ENCODE measurements at regions not wholly inside any gene's neighbourhood (a gene's known extent, or its start where the extent isn't known, plus 50 kb on each side); places are given as distances from the start of the nearest gene placed in this dataset.
"Not testable (repeated sequence)": the region's sequence is repeated elsewhere in the genome, so short reads cannot be mapped to it uniquely, and the experiment has no call there.

- no peak for DNase-seq
Observed at GRCh38 chr2:125874564-125874963, 781.4 kb upstream of the GYPC start.

- no peak for DNase-seq
Observed at GRCh38 chr2:125885340-125885739, 770.6 kb upstream of the GYPC start.

GRCh38 chr2:125886153-125886552, 769.8 kb upstream of the GYPC start:
- DNase-seq, result no peak

- DNase-seq, result no peak
Observed at GRCh38 chr2:125901278-125901677, 754.7 kb upstream of the GYPC start.

- DNase-seq, result no peak
Observed at GRCh38 chr2:125925891-125926546, 729.9 kb upstream of the GYPC start.

- DNase-seq, result no peak
Observed at GRCh38 chr2:125935559-125935958, 720.4 kb upstream of the GYPC start.

- DNase-seq, result no peak
Observed at GRCh38 chr2:125942585-125943424, 713.2 kb upstream of the GYPC start.

GRCh38 chr2:125959047-125959446, 696.9 kb upstream of the GYPC start:
- DNase-seq, result no peak

- DNase-seq, result no peak
Observed at GRCh38 chr2:125961739-125962138, 694.2 kb upstream of the GYPC start.

- DNase-seq, result no peak
Observed at GRCh38 chr2:125979886-125980285, 676.1 kb upstream of the GYPC start.

- no peak for DNase-seq
Observed at GRCh38 chr2:125983364-125983763, 672.6 kb upstream of the GYPC start.

GRCh38 chr2:126029316-126029715, 626.6 kb upstream of the GYPC start:
- DNase-seq, result no peak

GRCh38 chr2:126038861-126039260, 617.1 kb upstream of the GYPC start:
- no peak for DNase-seq

- no peak for DNase-seq
Observed at GRCh38 chr2:126041391-126042047, 614.4 kb upstream of the GYPC start.

- DNase-seq, result no peak
Observed at GRCh38 chr2:126042089-126042488, 613.9 kb upstream of the GYPC start.

GRCh38 chr2:126048719-126049118, 607.2 kb upstream of the GYPC start:
- no peak for DNase-seq

GRCh38 chr2:126049461-126049860, 606.5 kb upstream of the GYPC start:
- no peak for DNase-seq

- DNase-seq, result no peak
Observed at GRCh38 chr2:126050991-126051736, 604.8 kb upstream of the GYPC start.

- not testable (repeated sequence) for DNase-seq
Observed at GRCh38 chr2:126051737-126052240, 604.2 kb upstream of the GYPC start.

GRCh38 chr2:126059379-126059778, 596.6 kb upstream of the GYPC start:
- DNase-seq, result no peak

- DNase-seq, result no peak
Observed at GRCh38 chr2:126085011-126085795, 570.8 kb upstream of the GYPC start.

- no peak for DNase-seq
Observed at GRCh38 chr2:126100962-126101361, 555.0 kb upstream of the GYPC start.
